Left kidney (tissue), 1 donor: ENCODE measurements at regions not wholly inside any gene's neighbourhood (a gene's known extent, or its start where the extent isn't known, plus 50 kb on each side); places are given as distances from the start of the nearest gene placed in this dataset.

Experiments
- DNase-seq: peaks from one replicate; pipeline ENCODE4 v3.0.0-alpha.2; 2013

DNA sequence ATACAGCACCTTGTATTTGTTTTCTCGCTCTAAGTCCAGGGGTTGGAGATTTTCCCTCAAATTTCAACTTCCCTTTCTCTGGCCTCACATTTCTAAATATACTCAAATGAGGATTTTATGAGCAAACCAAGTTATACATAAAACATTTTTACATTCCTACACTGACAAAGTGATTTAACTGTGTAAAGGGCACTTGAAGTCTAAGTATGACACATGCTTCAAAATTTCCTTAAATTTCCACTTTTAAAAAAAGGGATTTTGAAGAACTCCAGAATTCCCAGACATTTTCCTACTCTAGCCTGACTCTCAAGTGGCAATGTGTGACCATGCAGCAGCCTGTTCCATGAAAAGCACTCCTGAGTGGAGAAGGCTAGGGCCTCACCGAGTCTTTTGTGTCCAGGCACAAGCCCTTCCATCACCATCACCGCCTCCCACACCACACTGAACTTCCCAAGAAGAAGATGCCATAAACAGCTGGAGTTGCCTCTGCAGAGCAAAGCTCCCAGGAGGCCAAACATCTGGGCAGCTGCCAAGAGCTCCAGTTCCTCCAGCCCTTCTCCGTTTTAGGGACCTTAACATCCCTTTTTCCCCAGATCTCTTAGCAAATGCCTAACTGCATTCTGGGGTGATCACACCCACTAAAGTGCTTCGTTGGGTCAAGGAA lies 68.9 kb downstream of the NCR2 start:
- DNase-seq: no peak

DNA sequence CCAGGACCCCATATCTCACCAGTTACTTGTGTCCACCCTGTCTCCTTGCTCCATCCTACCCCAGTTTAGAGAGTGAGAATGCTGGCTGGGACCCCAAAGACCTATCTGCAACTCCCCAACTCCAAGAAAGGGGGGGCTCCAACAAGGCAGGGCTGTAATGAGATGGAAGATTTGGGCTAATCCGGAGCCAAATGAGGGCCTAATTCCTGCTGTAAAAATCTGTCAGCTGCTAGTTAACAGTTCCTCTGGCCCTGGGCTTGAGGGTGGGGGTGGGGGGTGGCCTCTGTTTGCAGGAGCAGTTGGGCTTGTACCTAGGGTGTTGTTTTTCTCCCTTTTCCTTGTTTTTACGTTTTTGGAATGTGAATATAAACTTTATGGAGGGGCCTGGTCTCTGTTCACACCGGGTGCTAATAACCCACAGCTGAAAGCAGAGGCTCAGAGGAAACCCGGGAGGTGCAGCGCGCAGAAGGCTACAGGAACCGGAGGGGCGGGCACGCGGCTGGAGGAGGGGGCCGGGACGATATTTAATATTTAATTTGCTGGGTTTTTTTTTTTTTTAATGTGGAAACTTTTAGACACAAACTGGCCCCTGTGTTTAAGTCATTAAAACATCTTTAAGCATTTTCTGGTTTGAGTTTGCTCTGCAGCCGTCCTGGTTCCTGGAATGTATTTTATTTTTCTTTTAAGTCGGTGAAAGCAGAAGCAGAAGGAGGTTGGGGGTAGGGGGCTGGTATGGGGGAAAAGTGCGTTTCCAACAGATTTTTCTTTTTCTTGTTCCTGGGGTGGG lies 70.7 kb downstream of the NCR2 start:
- no peak for DNase-seq

DNA sequence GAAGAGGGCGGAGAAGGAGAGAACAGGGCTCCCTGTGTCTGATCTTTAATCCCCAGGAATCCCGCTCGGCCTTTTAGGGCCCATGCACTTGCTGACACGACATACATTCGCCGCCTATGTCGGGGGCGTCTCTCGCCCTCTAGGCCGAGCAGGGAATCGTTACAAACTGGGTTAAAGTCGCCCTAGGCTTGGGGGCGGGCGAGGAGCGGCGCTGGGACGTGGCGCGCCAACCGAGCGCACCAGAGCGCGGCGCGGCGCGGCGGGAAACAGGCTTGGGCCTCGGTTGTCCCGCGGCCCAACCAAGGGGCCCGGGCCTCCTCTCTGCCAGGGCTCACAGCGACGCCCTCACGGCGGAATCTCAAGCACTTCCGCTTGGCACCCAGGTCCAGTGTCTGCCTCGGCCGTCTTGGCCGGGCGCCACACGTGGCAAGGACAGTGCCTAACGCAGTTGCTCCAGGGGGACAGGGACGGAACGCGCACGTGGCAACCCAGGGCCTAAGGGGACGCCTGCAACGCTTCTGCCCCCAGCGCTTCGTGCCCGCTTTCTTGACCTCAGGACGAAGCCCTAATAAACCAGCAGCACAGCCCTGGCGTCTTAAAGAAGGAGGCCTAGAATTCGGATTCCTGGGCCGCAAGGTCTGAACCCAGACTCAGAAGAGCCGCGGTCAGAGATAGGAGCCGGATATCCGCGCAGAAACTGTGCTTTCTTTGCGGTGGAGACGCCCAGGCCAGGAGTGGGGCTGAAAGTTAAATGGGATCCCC lies 71.5 kb downstream of the NCR2 start:
- DNase-seq: no peak

DNA sequence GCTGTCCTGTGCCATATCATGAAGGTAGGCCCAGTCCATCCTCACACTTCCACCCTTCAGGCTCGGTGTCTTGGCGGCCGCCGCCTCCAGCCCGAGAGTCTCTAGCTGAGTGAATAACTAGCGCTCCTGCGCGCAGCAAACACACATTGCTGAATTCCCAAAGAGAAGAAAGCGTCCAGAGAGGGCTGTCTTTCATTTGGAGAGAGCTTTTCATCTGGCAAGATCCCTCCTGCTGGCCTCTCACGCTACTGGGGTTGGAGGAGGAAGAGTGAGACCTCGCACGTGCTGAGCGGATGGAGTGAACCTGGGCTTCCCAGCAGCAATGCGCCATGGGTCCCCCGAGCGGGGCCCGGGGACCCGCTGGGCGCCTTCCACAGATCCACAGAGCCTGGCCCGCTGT lies 73.2 kb downstream of the NCR2 start:
- no peak for DNase-seq

DNA sequence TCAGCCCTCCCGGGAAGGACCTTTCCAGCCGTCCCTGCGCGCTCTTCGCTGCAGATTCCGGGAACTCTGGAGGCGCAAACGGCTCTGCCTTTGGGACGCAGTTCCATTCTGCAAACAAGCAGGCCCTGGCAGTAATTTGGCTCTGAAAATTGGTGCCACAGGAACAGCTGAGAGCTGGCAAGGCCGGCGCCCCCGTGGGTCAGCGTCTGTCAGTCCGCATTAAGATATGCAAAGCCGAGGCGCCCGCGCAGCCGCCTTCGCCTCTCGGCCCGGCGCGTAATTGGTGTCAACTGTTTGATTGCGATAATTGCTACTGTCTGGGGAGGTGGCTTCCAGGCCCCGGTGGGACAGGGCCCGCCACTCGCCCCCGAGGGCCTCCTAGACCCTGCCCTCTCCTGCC lies 73.6 kb downstream of the NCR2 start:
- no peak for DNase-seq

DNA sequence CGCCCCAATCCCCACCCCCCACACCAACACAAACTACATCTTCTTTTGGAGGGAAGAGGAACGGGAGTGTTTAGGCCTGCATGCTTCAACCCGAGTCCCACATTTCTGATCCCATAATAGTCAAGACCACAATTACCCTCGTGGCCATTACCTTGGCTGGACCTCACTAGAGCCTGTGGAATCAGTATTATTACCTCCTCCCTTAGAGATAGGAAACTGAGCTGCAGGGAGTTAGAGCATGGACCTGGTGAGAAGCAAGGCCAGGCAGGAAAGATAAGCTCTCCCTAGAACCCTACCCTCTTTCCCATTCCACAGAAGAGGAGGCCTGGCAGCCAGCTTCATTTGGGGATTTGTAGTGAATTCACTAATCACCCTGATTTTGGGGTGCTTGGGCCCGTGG lies 74.1 kb downstream of the NCR2 start:
- DNase-seq: no peak

DNA sequence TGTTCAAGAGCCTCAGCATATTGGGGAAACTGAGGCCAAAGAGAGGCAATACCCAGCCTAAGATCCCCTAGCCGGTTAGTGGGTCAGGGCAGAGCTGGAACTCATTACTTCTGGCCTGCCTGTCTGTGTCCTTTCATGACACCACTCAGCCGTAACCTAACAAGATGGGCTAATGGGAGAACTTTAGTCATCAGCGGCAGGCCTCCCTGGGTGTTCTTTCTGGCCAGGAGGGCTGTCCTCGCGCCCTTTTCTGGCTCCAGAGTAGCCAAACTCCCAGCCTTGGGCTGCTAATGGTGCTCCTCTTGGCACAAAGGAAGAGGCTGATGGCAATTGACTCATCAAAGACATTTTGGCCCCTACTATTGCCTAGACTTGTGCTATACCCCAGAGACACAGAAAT lies 76.6 kb downstream of the NCR2 start:
- DNase-seq: no peak

DNA sequence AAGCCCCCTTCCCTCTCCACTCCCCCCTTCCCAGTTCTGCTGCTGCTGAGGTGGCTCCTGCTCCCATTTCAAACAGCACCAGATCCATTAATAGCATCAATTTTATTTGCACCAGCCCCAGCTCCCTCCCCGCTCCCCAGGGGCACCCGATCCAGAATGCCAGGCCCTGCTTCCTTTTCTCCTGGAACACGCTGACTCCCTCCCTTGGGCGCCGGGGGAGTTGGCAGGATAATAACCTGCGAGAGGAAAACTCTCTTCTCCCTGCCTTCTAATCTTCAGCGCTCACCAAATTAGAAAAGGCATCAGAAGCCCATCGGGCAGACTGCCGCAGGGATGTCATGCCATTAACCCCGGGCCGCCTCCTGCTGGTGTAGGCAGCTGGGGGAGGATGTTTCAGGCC lies 77.8 kb downstream of the NCR2 start:
- no peak for DNase-seq

DNA sequence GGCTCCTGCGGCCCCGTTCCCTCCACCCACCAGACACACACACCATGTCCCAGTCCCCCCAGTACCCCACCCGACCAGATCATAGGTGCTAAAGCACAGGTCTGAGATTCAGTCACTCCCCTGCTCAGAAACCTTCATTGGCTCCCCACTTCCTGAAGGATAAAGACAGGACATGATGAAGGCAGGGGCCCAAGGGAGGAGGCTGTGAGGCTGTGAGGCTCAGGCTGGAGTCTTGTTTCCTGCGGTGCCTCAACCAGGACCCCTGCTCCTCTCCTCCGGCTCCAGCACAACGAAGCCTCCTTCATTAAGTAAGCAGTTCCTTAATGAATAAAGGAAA lies 81.1 kb downstream of the NCR2 start:
- DNase-seq: no peak

DNA sequence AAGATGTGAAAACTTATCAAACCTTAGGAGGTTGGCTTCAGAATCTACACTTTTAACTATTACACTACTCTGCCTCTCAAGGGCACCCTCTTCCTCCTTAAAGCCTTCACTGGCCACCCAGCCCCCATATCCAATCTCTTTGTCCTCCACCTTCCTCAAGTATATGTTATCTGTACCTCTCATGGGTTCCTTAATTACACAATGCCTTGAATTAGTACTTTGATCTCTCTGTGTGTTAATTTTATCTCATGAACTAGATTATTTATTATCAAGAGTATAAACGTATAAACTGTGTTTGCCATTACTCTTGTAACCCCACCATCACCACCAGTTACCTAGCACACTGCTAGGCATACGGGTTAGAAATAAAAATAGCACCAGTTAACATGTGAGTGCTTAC lies 83.3 kb downstream of the NCR2 start:
- DNase-seq: no peak

DNA sequence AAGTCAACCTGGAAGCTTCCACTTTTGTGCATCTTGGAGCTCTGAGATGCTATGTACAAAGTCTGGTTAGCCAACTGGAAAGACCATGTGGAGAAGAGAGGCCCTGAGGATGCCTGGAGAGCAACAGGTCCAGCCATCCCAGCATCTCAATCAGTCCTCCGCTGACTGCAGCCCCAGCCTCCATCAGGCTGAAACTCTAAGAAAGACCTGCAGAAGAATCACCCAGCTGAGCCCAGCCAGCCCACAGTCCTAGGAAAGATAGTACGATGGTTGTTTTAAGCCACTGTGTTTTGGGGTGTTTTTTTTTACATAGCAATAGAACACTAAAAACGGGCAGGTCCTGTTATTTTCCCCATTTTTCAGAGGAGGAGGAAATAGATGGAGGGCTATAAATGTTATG lies 84.0 kb downstream of the NCR2 start:
- no peak for DNase-seq

DNA sequence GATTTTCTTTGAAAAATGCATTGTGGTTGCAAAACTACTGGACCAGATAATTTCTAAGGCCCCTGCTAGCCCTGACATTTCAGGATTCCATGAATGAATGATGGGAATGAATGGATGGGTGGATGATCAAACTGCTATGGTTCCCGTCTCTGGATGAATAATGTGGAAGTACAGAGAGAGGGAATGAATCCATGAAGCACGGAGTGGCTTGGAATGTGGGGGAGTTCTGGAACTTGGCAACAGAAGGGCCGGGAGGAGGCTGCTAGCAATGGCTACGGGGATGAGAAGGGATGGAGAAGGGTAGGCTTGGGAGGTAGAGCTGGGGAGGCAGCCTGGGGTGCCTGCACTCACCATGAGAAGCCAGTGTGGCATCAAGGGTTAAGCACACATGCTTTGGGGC lies 84.8 kb downstream of the NCR2 start:
- DNase-seq: no peak

DNA sequence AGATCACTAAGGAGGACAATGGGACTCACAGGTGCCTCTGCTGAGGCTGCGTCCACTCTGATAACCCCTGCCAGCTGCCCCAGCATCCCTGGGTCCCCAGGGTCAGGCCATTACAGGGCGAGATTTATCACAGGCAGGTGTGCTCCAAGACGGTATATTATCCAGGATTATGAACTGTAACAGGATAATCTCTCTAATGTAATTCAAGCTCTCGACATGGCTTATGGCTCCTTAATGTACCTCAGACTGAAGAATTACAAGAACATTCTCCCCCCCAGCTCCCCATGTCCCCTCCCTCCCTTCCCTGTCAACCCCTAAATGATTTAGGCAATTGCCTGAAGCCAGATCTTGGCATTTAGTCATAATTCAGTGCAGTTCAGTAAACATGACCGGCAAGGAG lies 86.8 kb downstream of the NCR2 start:
- DNase-seq: no peak

DNA sequence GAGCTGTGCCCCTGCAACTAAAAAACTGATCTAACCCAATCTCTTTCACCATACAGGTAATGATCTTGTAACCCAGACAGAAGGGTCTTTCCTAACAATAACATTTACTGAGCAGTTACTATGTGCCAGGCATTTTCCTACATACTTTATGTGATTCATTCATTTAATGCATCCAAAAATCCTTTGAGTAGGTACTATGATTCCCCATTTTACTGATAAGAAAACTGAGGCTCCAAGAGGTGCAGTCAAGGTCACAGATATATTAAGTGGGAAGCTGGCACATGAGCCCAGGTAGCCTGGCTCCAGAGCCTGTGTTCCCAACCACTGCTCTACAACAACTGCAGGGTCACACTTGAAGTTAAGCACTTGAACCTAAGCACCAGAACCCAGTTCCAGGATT lies 87.6 kb downstream of the NCR2 start:
- no peak for DNase-seq

DNA sequence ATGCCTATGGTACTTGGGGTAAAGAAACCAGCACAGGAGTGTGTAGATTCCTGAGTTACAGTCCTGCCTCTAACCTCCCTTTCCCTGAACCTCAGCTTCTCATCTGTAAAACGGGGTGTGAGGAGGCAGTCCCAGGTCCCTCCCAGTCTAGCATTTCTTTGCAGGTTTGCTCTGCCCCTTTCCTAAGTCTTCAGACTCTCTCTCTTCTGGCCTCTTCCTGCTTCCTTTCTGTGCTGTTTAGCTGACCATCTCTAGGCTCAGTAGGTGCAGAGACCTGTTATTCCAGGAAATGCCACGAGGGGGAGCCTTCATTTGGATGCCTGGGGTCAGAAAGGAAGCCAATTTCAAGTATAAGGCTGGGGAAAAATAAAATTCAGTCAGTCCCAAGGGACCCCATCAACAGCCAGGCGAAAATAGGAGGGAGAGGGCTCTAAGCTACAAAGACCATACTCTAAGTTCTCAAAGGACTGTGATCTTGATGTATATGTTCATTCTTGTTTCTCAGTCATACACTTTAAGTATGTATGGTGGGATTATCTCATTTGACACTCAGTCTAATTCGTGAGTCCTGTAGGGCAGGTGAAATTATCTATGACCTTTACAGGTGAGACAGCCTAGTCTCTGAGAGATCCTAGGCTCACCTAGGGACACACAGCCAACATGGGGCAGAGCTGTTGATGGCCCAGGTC lies 89.1 kb downstream of the NCR2 start:
- DNase-seq: peak; percentile 85

DNA sequence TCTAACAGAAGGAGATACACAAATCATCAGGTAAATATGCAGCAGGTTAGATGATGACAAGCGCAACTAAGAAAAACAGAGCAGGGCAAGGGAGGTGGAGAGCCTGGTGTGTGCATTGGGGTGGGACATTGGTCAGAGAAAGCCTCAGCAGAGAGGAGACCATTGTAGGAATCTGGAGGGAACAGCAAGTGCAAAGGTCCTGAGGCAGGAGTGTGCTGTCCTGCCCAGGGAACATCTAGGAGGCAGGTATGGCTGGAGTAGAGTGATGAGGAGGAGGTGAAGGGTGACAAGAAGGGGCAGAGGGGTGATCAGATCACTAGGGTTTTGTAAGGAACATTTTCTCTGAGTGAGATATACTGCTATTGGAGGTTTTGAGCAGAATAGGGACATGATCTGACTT lies 90.1 kb downstream of the NCR2 start:
- DNase-seq: no peak

DNA sequence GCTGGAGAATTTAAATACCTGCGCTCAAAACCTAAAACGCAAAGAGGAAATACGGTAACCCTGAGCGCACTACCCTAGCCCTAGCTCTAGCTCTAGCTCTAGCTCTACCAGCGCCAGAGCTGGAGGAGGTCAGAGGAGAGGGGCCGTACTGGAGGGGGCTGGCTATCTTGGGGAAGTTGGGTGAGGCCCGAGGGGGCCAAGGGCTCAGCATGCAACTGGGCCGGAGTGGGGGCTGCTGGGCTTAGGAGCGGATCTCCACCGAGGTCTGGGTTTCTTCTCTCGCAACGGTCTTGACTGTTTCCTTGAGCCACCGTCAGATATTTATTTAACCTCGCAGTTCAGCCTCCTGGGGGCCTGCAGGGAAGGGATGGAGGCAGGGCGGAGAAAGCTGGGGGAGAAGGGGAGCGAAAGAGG lies 91.0 kb downstream of the NCR2 start:
- no peak for DNase-seq

DNA sequence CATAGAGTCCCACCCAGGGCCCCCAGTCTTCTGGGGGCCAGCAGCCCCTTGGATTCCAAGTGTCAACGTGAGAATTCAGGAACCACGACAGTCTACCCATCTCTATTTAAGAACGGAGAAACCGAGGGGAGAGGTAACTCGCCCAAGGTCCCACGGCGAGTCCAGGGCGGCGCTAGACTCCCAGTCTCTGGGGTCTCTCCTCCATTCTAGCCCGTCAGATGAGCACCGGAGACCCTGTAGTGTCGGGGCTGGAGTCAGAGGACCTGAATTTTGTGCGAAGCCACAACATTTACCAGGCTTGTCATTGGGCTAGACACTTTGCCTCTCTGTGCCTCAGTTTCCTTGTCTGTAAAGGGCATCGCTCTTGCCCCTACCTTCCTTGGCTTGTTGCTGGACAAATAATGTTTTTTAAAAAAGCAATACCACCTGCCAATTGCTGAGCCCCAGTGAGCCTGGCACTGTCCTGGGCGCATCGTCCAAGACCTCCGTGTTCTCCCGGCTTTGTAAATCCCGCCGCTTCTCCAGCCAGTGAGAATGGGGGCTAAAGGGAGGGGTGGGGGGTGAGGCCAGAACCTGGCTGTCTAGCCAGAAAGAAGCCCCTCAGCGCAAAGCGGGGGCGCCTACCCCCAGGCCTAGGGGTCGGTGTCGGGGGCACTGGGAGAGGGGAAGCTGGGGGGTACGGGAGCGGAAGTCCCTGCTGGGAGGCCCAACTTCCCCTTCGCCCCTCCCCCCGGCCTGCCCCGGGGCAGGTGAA lies 91.7 kb downstream of the NCR2 start:
- DNase-seq: no peak

DNA sequence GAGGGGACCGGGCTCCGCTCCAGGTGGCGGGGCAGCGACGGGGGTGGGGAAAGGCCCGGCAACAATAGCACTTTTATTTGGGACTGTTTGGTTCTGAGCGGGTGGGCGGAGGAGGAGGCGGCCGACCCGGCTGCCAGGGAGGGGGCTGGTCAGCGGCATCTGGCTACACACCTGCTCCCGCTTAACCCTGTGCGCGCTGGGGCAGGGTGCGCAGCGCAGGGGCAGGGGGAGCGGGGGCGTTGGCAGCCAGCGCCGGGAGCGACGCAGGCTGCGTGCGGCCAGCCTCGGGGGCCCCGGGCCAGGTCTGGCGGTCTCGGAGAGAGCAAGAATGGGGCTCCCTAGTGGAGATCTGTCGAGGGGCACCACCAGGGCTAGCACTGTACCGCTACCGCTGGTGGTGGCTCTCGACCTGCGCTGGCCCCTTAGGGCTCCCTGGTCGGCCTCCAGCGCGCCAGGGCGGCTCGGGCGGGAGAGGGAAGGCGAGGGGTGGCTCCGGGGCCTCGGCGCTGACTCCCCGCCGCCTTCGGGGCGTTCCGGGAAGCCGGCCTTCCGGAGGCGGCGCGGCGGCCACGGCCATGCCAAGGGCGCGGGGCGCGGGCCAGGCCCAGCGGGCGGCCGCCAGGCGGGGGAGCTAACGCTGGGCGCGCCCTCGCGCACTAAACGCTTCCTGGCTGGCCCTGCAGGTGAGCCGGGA lies 92.4 kb downstream of the NCR2 start:
- DNase-seq: no peak

DNA sequence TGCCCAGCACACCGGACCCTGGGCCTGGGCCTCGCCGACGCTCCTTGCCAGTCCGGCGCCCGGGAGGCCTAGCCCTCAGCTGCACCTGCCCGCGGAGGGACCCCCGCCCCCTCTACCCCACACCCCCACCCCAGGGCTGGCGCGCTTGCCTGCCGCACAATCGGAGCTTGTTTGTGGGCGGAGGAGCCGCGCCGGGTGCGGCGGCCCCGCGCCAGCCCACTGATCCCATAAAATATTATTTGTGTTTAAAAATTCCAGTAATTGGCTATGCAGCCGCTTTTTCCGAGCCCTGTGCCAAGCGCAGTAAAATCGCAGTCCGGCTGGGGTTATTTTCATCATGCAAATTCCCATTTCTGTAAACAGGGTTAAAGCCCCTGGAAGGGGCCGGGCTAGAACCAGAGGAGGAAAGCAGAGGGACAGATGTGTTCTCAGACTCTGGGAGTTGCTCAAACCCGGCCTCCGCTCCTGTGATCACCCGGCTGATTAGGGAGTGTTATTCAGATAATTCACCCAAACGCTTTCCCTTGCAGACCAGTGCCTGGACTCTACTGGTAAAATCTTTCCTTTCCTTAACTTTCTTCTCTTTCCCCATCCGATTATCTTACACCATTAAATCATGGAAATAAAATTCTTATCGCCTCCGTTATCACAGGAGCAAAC lies 93.1 kb downstream of the NCR2 start:
- no peak for DNase-seq

DNA sequence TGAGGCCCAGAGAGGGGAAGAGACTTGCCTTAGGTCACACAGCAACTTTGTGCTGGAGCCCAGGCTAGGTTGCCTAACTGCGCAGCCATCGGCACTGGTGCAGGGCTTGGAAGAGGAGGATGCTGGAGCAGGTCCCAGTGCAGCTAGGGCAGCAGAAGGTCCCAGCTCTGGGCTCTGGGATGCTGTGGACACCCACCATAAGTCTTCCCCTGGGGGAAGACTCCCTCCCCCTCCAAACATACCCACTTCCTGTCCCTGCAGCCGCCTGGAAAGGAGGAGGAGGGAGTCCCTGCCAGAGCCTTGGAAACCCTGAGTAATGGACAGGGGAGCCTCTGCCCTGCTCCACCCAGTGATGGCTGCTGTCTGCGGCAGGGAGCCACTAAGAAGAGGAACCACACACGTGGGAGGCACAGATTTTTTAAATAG lies 93.6 kb downstream of the NCR2 start:
- no peak for DNase-seq
